Motor neuron (in vitro differentiated cells): ENCODE measurements at regions not wholly inside any gene's neighbourhood (a gene's known extent, or its start where the extent isn't known, plus 50 kb on each side); places are given as distances from the start of the nearest gene placed in this dataset.
A peak's percentile ranks its signal among the peaks of the same experiment; 100 is the strongest.

Experiments used
- ATAC-seq, 8 experiments: fragments of 200-7000 bp; cut with Tn5 transposase; replicated peaks in 6 of 8; 2 replicates each; pipeline ENCODE4 v1.8.0; 2021; ENCODE audit warnings: mild to moderate bottlenecking in 8 of 8, moderate library complexity in 8 of 8
- H3K27ac ChIP-seq, 2 donors: fragments of 250-450 bp; sonication (Bioruptor Pico); 2 replicates each; pipeline ENCODE4 v1.9.0; 2021; ENCODE audit warnings: antibody characterized with exemption in 2 of 2, mild to moderate bottlenecking in 2 of 2, moderate library complexity in 1 of 2
- H3K4me1 ChIP-seq, 2 donors: fragments of 250-450 bp; sonication (Bioruptor Pico); replicated peaks in 1 of 2; 2 replicates each; pipeline ENCODE4 v1.6.1; 2021; ENCODE audit warnings: antibody characterized with exemption in 2 of 2, mild to moderate bottlenecking in 2 of 2, moderate library complexity in 1 of 2
- H3K4me3 ChIP-seq, 5 donors: fragments of 250-450 bp; sonication (Bioruptor Pico); 2 replicates each; pipeline ENCODE4 v1.9.0; 2021; ENCODE audit warnings: antibody characterized with exemption in 5 of 5, mild to moderate bottlenecking in 5 of 5, moderate library complexity in 4 of 5
- WGBS, 10 experiments: fragments of 450-650 bp; shearing (Covaris generic); methylation state at CpG; one replicate each; pipeline ENCODE4 v1.0.0; 2022; 5-methylcytosine and 5-hydroxymethylcytosine counted together
- in situ Hi-C, 9 experiments: fragments of 400-800 bp; cut with MboI; loops; one replicate each; pipeline ENCODE4 v1.15.0; 2021; ENCODE audit warnings: low sequenced_read_pairs in 9 of 9, low pct_unique_long_range_greater_than_20kb in 2 of 9; ENCODE audit not compliant: unreplicated experiment in 9 of 9

DNA sequence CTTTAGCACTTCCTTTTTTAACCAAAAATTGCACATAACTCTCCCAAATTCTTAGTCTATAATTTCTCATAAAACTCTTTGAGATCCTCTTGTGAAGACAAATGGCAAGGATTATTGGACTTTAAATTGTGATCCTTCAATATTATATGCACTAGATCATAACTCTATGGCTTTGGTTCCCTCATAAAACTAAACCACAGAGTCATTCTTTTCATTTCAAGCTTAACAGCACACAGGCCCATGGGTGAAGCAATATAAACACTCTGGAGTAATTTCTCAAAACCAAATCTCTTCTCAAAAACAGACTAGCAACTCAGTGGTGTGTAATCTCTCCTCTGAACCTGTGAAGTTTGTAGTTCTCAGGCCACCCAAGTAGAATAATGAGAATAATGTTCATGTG is 171.0 kb upstream of the NECTIN3 start:
- in situ Hi-C loops: no loop called here
- no peak for ATAC-seq
- no peak overlapping the region for H3K4me3 ChIP-seq
- H3K4me1 ChIP-seq: peaks cover 0 to 3% of the 10 kb centered on the region in 2 donors
- no peak overlapping the region for H3K27ac ChIP-seq

- no peak overlapping the region for H3K4me3 ChIP-seq
- WGBS, 10 experiments: 57 to 100% (median 100%) methylated on average over 1 of the region's 1 CpG; no CpG with 5 or more reads in 2 of the 10 experiments
- no peak for ATAC-seq
- H3K4me1 ChIP-seq: peaks cover 0 to 3% of the 10 kb centered on the region in 2 donors
- H3K27ac ChIP-seq: no peak overlapping the region
- in situ Hi-C loops: no loop called here
Measured at GRCh38 chr3:110901536-110901935, 170.1 kb upstream of the NECTIN3 start.

- H3K4me3 ChIP-seq: no peak overlapping the region
- WGBS, 10 experiments: 78 to 95% (median 90%) methylated on average over 2 to 9 of the region's 9 CpGs
- in situ Hi-C loops: no loop called here
- H3K4me1 ChIP-seq: peaks cover 0 to 3% of the 10 kb centered on the region in 2 donors
- H3K27ac ChIP-seq: no peak overlapping the region
- no peak for ATAC-seq
Measured at GRCh38 chr3:110902453-110903085, 169.0 kb upstream of the NECTIN3 start.

DNA sequence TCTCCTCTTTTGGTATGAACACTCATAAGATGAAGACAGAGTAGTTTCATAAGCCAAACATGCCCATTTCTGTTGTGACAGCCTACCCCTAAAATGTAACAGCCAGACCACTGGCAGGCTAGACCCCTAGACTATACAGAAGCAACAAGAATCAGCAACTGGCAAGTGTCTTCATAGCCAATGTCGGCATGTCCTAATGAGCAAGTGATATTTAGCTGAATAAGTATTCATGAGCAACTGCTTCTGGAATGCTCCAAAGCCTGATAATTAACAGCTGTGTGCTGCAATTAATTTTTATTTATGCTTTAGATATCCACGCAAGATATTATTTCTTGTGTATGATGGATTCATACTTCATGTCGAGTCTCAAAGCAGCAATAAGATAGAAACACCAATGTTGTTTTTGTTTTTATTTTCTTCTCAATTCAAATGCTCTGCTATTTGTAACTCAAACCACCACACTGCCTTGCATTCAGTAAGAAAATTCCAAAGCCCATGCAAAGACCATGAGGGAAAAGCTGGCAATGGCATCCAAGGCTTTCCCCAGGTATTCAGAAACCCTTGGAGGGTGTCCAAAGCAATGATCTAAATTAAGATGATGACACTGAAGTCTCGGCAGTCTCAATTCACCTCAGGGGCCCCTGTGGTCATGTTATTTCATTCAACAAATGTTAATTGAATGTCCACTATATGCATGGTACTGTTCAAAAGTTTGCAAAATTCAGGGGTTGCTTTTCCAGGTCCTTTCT is 167.7 kb upstream of the NECTIN3 start:
- Histone ChIP-seq H3K4me1 (peaks cover 0 to 3% of the 10 kb centered on the region in 2 donors), H3K27ac (no peak overlapping the region), H3K4me3 (no peak overlapping the region)
- ATAC-seq: peak in 2 of 8 experiments; percentile 23 to 89
- 36 to 100% (median 84%) methylated on average over 2 to 4 of the region's 4 CpGs for WGBS, 10 experiments
- in situ Hi-C loops: no loop called here

DNA sequence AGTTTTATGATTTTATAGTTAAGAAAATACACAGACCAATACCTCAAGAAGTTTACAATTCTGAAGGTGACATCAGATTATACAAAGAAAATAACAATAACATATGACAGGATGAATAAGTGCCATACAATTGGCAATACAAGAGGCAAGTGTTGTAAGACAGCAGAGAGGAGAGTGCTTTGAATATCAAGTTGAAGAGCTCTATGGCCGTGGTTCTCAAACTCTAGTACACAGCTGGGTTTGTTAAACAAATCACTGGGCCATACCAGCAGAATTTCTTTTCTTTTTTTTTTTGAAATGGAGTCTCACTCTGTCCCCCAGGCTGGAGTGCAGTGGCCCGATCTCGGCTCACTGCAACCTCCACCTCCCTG is 167.1 kb upstream of the NECTIN3 start:
- peaks cover 2 to 6% of the 10 kb centered on the region in 2 donors for H3K4me1 ChIP-seq
- ATAC-seq: peak in 1 of 8 experiments; percentile 84
- in situ Hi-C loops: no loop called here
- H3K4me3 ChIP-seq: no peak overlapping the region
- 90 to 100% (median 100%) methylated on average over 1 to 2 of the region's 3 CpGs; no CpG with 5 or more reads in 3 of the 10 experiments for WGBS, 10 experiments
- H3K27ac ChIP-seq: no peak overlapping the region

DNA sequence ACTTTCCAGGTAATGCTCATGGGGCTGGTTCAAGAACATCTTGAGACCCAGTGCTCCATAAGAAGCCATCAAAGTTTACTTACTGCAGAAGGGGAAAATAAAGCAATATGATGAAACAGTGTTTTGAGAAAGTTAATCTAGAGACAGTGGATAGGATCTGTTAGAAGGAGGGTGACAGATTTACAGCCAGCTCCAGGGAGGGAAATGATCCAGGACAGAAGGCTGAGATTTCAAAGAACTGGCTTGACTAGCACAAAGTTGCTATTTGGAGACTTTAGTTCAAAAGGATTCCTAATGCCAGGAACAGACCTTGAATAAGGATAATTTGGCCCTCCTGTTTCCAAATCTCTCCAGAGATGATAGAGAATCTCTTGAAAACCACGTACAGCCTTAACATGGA is 166.5 kb upstream of the NECTIN3 start:
- H3K4me1 ChIP-seq: peaks cover 8 to 9% of the 10 kb centered on the region in 2 donors
- ATAC-seq: no peak
- no peak overlapping the region for H3K27ac ChIP-seq
- 67 to 100% (median 89%) methylated on average over 1 of the region's 1 CpG; no CpG with 5 or more reads in 4 of the 10 experiments for WGBS, 10 experiments
- H3K4me3 ChIP-seq: no peak overlapping the region
- in situ Hi-C loops: no loop called here

DNA sequence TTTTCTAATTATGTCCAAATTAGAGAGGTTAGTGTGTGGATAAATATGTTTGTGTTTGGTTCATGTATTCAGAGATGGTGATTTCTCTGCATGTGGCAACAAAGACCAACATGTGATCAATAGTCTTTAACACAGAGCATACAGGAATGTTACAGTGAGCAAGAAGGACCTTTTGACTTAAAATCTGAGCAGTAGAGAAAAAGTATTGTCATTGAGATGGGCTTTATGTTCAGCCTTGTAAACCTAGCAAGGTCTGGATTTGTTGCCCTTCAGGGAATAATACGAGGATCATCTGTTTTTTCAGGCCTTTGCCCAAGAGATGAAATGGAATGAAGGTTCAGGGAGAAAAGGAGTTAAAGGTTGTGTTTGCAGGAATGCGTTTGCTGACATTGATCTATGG is 161.8 kb upstream of the NECTIN3 start:
- H3K27ac ChIP-seq: no peak overlapping the region
- WGBS, 10 experiments: 0 to 81% (median 49%) methylated on average over 1 to 2 of the region's 2 CpGs; no CpG with 5 or more reads in 2 of the 10 experiments
- peak in 4 of 8 experiments; percentile 13 to 33 (median 20) for ATAC-seq
- H3K4me1 ChIP-seq: peaks cover 6 to 13% of the 10 kb centered on the region in 2 donors
- no peak overlapping the region for H3K4me3 ChIP-seq
- in situ Hi-C loops: no loop called here

GRCh38 chr3:110910346-110910955 is 161.2 kb upstream of the NECTIN3 start:
- peak in 3 of 8 experiments; percentile 14 to 75 (median 35) for ATAC-seq
- H3K27ac ChIP-seq: no peak overlapping the region
- no peak overlapping the region for H3K4me3 ChIP-seq
- WGBS, 10 experiments: 4 to 100% (median 52%) methylated on average over 1 to 4 of the region's 4 CpGs
- in situ Hi-C loops: no loop called here
- peaks cover 6 to 13% of the 10 kb centered on the region in 2 donors for H3K4me1 ChIP-seq

DNA sequence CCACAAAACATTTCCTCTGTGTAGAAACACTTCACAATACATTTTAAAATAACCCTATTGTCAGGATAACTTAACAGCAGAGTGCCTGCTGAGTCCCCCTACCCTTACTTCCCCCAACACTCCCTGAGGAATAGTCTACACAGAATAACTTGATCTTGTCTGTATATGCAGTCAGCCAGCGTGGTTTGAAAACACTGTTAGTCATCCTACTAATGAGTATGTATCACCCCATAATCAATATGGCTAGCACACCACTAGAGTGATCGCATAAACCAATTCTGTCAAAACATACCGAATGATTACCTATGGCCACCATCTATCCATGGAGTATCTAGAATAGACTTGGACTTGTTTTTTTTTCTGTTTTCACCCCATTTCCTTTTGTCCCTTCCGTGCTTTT is 152.7 kb upstream of the NECTIN3 start:
- ATAC-seq: peak in 4 of 8 experiments; percentile 21 to 51 (median 40)
- H3K4me1 ChIP-seq: no peaks in the 10 kb centered on the region
- no peak overlapping the region for H3K4me3 ChIP-seq
- no peak overlapping the region for H3K27ac ChIP-seq
- in situ Hi-C loops: no loop called here
- 40 to 100% (median 92%) methylated on average over 1 to 4 of the region's 4 CpGs; no CpG with 5 or more reads in 1 of the 10 experiments for WGBS, 10 experiments

GRCh38 chr3:110925798-110926197 is 145.8 kb upstream of the NECTIN3 start:
- no peak overlapping the region for H3K27ac ChIP-seq
- WGBS, 10 experiments: 35 to 100% (median 70%) methylated on average over 1 to 4 of the region's 4 CpGs; no CpG with 5 or more reads in 1 of the 10 experiments
- no peak for ATAC-seq

GRCh38 chr3:110928016-110928662 is 143.5 kb upstream of the NECTIN3 start:
- in situ Hi-C loops: no loop called here
- Histone ChIP-seq H3K27ac (no peak overlapping the region), H3K4me1 (no peaks in the 10 kb centered on the region), H3K4me3 (no peak overlapping the region)
- no peak for ATAC-seq
- 50 to 100% (median 100%) methylated on average over 1 of the region's 1 CpG; no CpG with 5 or more reads in 2 of the 10 experiments for WGBS, 10 experiments

More at GRCh38 chr3:110925798-110926197, 145.8 kb upstream of the NECTIN3 start:
- no peaks in the 10 kb centered on the region for H3K4me1 ChIP-seq
- in situ Hi-C loops: no loop called here
- H3K4me3 ChIP-seq: no peak overlapping the region

GRCh38 chr3:110929816-110930215 is 141.8 kb upstream of the NECTIN3 start:
- H3K27ac ChIP-seq: no peak overlapping the region
- H3K4me1 ChIP-seq: no peaks in the 10 kb centered on the region
- no peak overlapping the region for H3K4me3 ChIP-seq
- in situ Hi-C loops: no loop called here
- ATAC-seq: no peak

DNA sequence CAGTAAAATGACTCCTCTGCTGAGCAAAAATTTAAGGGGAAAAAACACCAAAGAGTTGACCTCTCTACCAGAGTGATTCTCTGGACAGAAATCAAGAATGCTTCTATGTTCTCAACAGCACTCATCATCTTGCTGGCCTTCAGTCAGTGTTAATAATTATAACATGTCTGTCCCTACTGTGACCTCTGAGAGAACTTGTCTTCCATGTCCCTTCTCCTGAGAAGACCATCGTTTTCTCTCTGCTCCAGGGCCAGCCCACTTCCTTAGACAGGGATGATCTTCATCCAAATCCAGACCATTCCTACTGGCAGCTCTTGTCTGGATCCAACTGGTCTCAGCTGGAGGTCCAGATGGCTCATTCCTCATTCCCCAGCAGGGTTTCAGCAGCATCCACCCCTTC is 139.0 kb upstream of the NECTIN3 start:
- 0 to 67% (median 33%) methylated on average over 1 of the region's 1 CpG; no CpG with 5 or more reads in 5 of the 10 experiments for WGBS, 10 experiments
- peak in 1 of 8 experiments; percentile 35 for ATAC-seq
- Histone ChIP-seq H3K27ac (no peak overlapping the region), H3K4me1 (no peaks in the 10 kb centered on the region), H3K4me3 (no peak overlapping the region)
- in situ Hi-C loops: no loop called here
